ENCODE measurements at regions not wholly inside any gene's neighbourhood (a gene's known extent, or its start where the extent isn't known, plus 50 kb on each side); places are given as distances from the start of the nearest gene placed in this dataset.

DNA sequence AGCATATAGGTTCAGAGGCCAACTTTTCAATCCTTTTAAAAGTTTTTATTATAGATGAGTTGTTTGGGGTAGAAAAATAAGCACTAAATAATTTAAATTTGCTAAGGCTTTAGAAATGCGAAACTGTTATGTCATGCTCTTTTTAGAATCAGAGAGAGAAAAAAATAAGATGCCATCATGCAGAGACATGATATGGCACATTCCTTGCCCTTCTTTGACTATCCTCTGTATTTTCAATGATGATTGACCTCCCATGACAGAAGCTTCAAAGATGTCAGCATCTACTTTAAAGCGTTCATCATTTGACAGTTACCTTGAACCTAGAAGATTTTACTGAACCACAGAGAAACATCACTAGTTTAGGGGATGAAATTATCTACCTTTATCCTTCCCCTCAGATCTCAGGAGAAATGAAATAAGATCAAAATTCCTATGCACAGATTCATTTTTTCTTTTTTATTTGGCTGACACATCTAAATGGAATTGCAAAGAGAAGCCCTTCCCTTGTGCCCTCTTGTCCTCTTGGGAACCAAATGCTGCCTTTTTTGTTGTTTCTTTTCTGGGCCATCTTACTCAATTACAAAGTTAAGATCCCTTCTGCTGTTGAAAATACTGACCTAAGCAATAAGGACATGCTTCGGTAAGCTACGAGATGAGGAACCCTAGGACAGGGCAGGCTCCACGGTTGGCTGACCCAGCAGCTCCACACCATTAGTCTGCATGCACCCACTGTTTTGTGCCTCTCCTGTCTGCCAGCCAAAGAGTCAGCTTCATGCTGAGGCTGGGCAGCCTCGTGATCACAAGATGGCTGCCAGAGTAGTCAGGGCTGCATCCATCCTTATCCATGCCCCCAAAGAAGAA, 289.7 kb upstream of the TPM1 start:
- no peaks in the 10 kb centered on the region for H3K36me3 Mint-ChIP-seq

GRCh38 chr15:62753518-62754221, 288.9 kb upstream of the TPM1 start:
- H3K36me3 Mint-ChIP-seq: no peaks in the 10 kb centered on the region
- H3K4me3 Mint-ChIP-seq: no peak overlapping the region
- ATAC-seq (replicated peaks) (no peak), DNase-seq (no peak)
- H3K9me3 Mint-ChIP-seq: no peaks in the 10 kb centered on the region
- H3K4me1 Mint-ChIP-seq: no peaks in the 10 kb centered on the region
- H3K27ac Mint-ChIP-seq: no peak overlapping the region
- no peaks in the 10 kb centered on the region for H3K27me3 Mint-ChIP-seq

More for the DNA sequence above, 289.7 kb upstream of the TPM1 start:
- DNase-seq: no peak
- no peaks in the 10 kb centered on the region for H3K4me1 Mint-ChIP-seq
- no peak overlapping the region for H3K27ac Mint-ChIP-seq
- ATAC-seq (replicated peaks): no peak
- H3K27me3 Mint-ChIP-seq: peaks cover 0 to under 1% of the 10 kb centered on the region in 2 donors
- H3K9me3 Mint-ChIP-seq: no peaks in the 10 kb centered on the region
- H3K4me3 Mint-ChIP-seq: no peak overlapping the region

GRCh38 chr15:62756326-62756994, 286.1 kb upstream of the TPM1 start:
- Mint-ChIP-seq H3K9me3 (no peaks in the 10 kb centered on the region), H3K27ac (no peak overlapping the region), H3K4me1 (no peaks in the 10 kb centered on the region), H3K4me3 (no peak overlapping the region), H3K36me3 (no peaks in the 10 kb centered on the region), H3K27me3 (no peaks in the 10 kb centered on the region)
- ATAC-seq (replicated peaks) (no peak), DNase-seq (no peak)

- DNase-seq (no peak), ATAC-seq (replicated peaks) (no peak)
- Mint-ChIP-seq H3K4me1 (no peaks in the 10 kb centered on the region), H3K36me3 (no peaks in the 10 kb centered on the region), H3K27me3 (no peaks in the 10 kb centered on the region), H3K4me3 (no peak overlapping the region), H3K9me3 (no peaks in the 10 kb centered on the region), H3K27ac (no peak overlapping the region)
These were observed 285.6 kb upstream of the TPM1 start for GRCh38 chr15:62756995-62757360.

DNA sequence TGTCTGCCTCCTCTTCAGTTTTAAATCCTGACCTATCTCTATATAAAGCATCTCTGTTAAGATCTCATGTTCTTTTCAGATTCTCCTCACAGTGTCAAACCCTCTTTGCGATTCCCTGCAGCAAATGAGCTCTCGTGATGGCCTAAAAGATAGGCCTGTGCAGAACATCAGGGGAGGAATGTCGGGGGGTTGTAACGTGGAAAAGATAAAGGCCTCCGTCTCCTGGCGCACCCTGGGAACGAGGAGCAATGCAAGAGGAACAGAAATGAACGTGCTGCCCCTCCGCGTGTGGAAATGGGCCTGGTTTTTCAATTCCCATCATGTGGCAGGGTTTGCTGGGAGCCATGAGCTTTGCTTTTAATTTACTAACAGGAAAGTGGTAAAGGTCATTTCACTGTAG, 285.0 kb upstream of the TPM1 start:
- H3K9me3 Mint-ChIP-seq: no peaks in the 10 kb centered on the region
- no peak overlapping the region for H3K27ac Mint-ChIP-seq
- ATAC-seq (replicated peaks): no peak
- H3K4me1 Mint-ChIP-seq: no peaks in the 10 kb centered on the region
- H3K4me3 Mint-ChIP-seq: no peak overlapping the region
- no peaks in the 10 kb centered on the region for H3K27me3 Mint-ChIP-seq
- DNase-seq: no peak
- no peaks in the 10 kb centered on the region for H3K36me3 Mint-ChIP-seq

- DNase-seq: no peak
These were observed 284.2 kb upstream of the TPM1 start for GRCh38 chr15:62758126-62758951.

DNA sequence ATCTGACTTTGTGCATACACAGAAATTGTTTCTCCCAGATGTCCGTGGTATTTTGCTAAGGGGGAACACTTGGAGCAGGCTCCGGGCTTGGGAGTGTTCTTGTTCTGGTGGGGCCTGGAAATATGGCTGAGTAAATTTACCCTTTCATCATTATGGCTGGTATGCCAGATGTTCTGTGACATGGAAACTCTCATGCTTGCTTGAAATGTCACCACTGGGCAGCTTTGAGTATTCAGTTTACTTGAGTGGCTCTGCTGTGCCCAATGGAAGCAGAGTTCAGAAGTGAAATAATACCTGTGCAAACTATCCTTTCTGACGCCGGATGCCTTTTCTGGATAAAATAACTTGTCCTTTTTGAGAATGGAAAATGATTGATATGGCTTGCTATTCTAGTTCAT, 283.6 kb upstream of the TPM1 start:
- DNase-seq (no peak), ATAC-seq (replicated peaks) (no peak)
- no peaks in the 10 kb centered on the region for H3K36me3 Mint-ChIP-seq
- no peak overlapping the region for H3K4me3 Mint-ChIP-seq
- no peaks in the 10 kb centered on the region for H3K4me1 Mint-ChIP-seq
- no peak overlapping the region for H3K27ac Mint-ChIP-seq
- H3K9me3 Mint-ChIP-seq: no peaks in the 10 kb centered on the region
- H3K27me3 Mint-ChIP-seq: no peaks in the 10 kb centered on the region

More at GRCh38 chr15:62758126-62758951, 284.2 kb upstream of the TPM1 start:
- no peaks in the 10 kb centered on the region for H3K9me3 Mint-ChIP-seq
- no peaks in the 10 kb centered on the region for H3K27me3 Mint-ChIP-seq
- H3K4me1 Mint-ChIP-seq: no peaks in the 10 kb centered on the region
- ATAC-seq (replicated peaks): no peak
- no peak overlapping the region for H3K4me3 Mint-ChIP-seq
- H3K36me3 Mint-ChIP-seq: no peaks in the 10 kb centered on the region
- H3K27ac Mint-ChIP-seq: no peak overlapping the region

- Mint-ChIP-seq H3K27me3 (no peaks in the 10 kb centered on the region), H3K27ac (no peak overlapping the region), H3K4me3 (no peak overlapping the region), H3K9me3 (no peaks in the 10 kb centered on the region), H3K4me1 (no peaks in the 10 kb centered on the region), H3K36me3 (no peaks in the 10 kb centered on the region)
- no peak for ATAC-seq (replicated peaks)
- DNase-seq: no peak
These were observed 282.0 kb upstream of the TPM1 start for GRCh38 chr15:62760538-62760937.

DNA sequence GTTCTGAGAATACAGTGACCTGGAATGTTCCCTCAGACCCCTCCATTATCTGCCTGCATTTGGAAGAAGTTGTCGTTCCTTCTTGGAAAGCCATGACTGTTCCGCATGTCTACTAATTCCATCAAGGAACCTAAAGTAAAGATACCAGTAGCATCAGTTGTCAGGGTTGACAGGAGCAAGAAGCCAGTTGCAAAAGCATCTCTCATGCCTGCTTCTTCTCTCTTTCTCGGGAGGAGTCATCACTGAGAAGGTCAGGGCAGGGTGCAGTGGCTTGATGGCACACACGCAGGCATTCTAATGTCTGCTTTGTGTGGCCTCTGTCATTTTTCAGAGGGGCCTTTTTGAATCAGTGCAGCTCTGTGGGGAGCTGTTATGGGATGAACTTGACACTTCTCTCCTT, 276.6 kb upstream of the TPM1 start:
- Mint-ChIP-seq H3K36me3 (no peaks in the 10 kb centered on the region), H3K4me3 (no peak overlapping the region), H3K27me3 (no peaks in the 10 kb centered on the region), H3K4me1 (no peaks in the 10 kb centered on the region), H3K9me3 (no peaks in the 10 kb centered on the region), H3K27ac (no peak overlapping the region)
- DNase-seq (no peak), ATAC-seq (replicated peaks) (peak; percentile 35 to 47)

DNA sequence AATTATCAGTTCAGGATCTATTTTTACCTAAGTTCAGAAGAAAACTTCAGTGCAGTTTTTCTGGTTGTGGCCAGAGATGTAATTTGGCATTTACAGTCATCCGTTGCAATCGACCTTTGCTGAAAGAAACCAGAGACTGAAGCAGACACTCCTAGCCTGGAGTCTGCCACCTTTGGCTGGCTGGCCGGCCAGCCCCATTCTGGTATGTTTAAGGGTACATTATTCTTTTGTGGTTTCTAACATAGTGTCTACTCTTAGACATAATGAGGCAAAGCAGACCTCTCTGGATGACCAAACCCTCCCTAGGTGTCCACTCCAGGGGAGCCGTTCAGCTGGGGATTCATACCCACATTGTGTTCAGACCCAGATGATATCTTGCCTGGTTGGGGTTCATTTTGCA, 275.9 kb upstream of the TPM1 start:
- Mint-ChIP-seq H3K36me3 (no peaks in the 10 kb centered on the region), H3K27me3 (no peaks in the 10 kb centered on the region), H3K4me3 (no peak overlapping the region), H3K4me1 (no peaks in the 10 kb centered on the region), H3K27ac (no peak overlapping the region), H3K9me3 (no peaks in the 10 kb centered on the region)
- ATAC-seq (replicated peaks): peak; percentile 58 to 74
- no peak for DNase-seq

- Mint-ChIP-seq H3K27me3 (no peaks in the 10 kb centered on the region), H3K9me3 (no peaks in the 10 kb centered on the region), H3K4me3 (no peak overlapping the region), H3K4me1 (no peaks in the 10 kb centered on the region), H3K36me3 (no peaks in the 10 kb centered on the region), H3K27ac (no peak overlapping the region)
- no peak for ATAC-seq (replicated peaks)
- no peak for DNase-seq
These were observed 272.9 kb upstream of the TPM1 start for GRCh38 chr15:62769604-62770003.

DNA sequence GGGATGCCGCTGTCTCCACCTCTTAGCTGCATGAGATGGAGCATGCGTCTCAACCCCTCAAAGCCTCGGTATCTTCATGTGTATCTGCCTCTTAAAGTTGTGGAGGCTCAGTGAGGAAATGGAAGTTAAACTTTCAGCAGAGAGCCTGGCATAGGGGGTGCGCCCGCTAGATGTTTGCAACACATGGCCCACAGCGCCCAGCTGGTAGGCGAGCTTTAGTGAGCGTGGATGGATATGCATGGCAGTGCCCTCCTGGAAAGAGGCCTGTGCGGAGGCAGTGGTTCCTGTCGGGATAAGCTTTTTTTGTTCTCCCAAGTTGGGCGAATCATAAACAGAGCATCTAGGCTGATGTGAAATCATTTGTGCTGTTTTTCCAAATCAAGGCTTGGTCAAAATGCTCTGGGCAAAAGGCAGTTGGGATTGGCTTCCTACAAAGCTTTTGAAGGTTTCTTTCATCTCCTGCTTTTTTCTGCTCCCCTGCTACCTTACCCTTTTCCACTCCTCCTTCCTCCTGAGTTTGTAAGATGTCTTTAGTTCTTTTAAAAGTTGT, 272.4 kb upstream of the TPM1 start:
- H3K27ac Mint-ChIP-seq: no peak overlapping the region
- no peak for ATAC-seq (replicated peaks)
- H3K27me3 Mint-ChIP-seq: no peaks in the 10 kb centered on the region

DNA sequence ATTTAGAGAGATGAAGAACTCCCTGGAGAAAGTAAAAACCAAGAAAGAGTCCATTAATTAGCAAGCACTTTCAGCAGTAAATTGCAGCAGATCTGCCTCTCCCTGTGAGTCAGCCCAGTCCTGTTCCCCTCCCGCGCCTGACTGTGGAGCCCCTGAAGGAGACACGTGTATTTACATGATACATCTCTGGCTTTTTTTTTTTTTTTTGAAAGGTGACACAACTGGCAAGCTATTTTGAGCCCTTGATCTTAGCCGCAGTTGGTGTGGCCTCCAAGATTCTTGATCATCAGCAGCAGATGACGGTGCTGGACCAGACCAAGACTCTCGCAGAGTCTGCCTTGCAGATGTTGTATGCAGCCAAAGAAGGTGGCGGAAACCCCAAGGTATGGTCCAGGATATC, 271.8 kb upstream of the TPM1 start:
- ATAC-seq (replicated peaks): no peak
- no peak overlapping the region for H3K4me3 Mint-ChIP-seq
- H3K4me1 Mint-ChIP-seq: no peaks in the 10 kb centered on the region
- H3K27ac Mint-ChIP-seq: no peak overlapping the region
- H3K9me3 Mint-ChIP-seq: no peaks in the 10 kb centered on the region
- DNase-seq: no peak
- H3K27me3 Mint-ChIP-seq: no peaks in the 10 kb centered on the region
- H3K36me3 Mint-ChIP-seq: no peaks in the 10 kb centered on the region

More for the DNA sequence above, 272.4 kb upstream of the TPM1 start:
- no peaks in the 10 kb centered on the region for H3K4me1 Mint-ChIP-seq
- H3K36me3 Mint-ChIP-seq: no peaks in the 10 kb centered on the region
- no peak for DNase-seq
- no peak overlapping the region for H3K4me3 Mint-ChIP-seq
- H3K9me3 Mint-ChIP-seq: no peaks in the 10 kb centered on the region

DNA sequence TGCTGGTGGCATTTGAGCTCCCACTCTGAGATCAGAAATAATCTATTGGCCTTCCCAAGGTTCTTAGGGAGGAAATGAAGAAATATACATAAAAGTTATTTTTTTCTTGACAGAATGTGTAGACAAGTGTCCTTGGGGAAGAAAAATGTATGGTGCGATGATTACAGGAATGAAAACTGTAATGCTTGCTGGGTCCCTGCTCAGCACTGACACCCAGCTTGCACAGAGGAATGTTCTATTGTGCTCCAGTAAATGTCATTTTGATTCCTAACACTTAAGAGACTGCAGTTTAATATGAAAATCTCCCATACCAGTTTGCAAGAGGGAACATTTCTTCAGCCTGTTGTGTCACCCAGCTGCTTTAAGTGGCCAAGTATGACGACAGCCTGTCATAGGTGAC, 271.3 kb upstream of the TPM1 start:
- Mint-ChIP-seq H3K4me3 (no peak overlapping the region), H3K4me1 (no peaks in the 10 kb centered on the region), H3K9me3 (no peaks in the 10 kb centered on the region), H3K27ac (no peak overlapping the region), H3K36me3 (no peaks in the 10 kb centered on the region), H3K27me3 (no peaks in the 10 kb centered on the region)
- no peak for DNase-seq
- ATAC-seq (replicated peaks): no peak
